HepG2 (cell line): ENCODE measurements at regions not wholly inside any gene's neighbourhood (a gene's known extent, or its start where the extent isn't known, plus 50 kb on each side); places are given as distances from the start of the nearest gene placed in this dataset.

Experiments used
- ATAC-seq: fragments of 200-7000 bp; cut with Tn5 transposase; 3 replicates; pipeline ENCODE4 v1.9.1; 2020; ENCODE audit warnings: mild to moderate bottlenecking, moderate library complexity
- BruUV-seq: library from RNA; stranded (reverse); fragments of 400-500 nt; replicated peaks from 2 replicates; lab custom pipeline; 2021; lab: Mats Ljungman, UMichigan
- CTCF ChIA-PET: fragments of 300-600 bp; formaldehyde crosslinking; extraction: SDS; loops from one replicate; lab custom pipeline; 2021; ENCODE audit warnings: low total read pairs, inconsistent platforms, low intra/inter-chr PET ratio; lab: Yijun Ruan, JAX
- POLR2A ChIA-PET: fragments of 350-600 bp; sonication (Branson Sonifier 250); formaldehyde crosslinking; loops from one replicate; lab custom pipeline; 2020; ENCODE audit warnings: antibody characterized with exemption, inconsistent platforms; lab: Yijun Ruan, JAX
- DNase-seq: peaks from one replicate; pipeline ENCODE4 v3.0.0-alpha.2; 2015; ENCODE audit warnings: low spot score
- FAIRE-seq: peaks from 3 replicates; lab custom pipeline; 2011; peaks lifted over from hg19 to GRCh38; lab: Jason Lieb, UNC
- H2AFZ ChIP-seq: one replicate; pipeline ENCODE4 v1.6.1; 2011; ENCODE audit warnings: low read length, inconsistent platforms
- H3K27ac ChIP-seq: fragments of 300-600 bp; 3 replicates; pipeline ENCODE4 v1.8.0; 2011; ENCODE audit warnings: mixed run types, mild to moderate bottlenecking, mixed read lengths, low read length, inconsistent platforms; ENCODE audit not compliant: insufficient read depth; ENCODE audit errors: extremely low read length
- H3K27me3 ChIP-seq, 2 experiments: fragments of 200-600 bp in 1 of 2; 2 replicates in 1 of 2; 3 replicates in 1 of 2; pipeline versions ENCODE4 v1.6.0 to v1.8.0; 2011; ENCODE audit warnings: low read length in 2 of 2, mild to moderate bottlenecking in 2 of 2, moderate library complexity in 2 of 2, inconsistent platforms in 1 of 2; ENCODE audit not compliant: insufficient read depth in 2 of 2, control insufficient read depth in 1 of 2
- H3K36me3 ChIP-seq, 2 experiments: fragments of 200-600 bp in 1 of 2; replicated peaks in 1 of 2; 2 replicates in 1 of 2; 3 replicates in 1 of 2; pipeline versions ENCODE4 v1.5.1 to v1.8.0; 2011; ENCODE audit warnings: low read length in 2 of 2, inconsistent platforms in 1 of 2; ENCODE audit not compliant: insufficient read depth in 2 of 2, control insufficient read depth in 1 of 2
- H3K4me1 ChIP-seq: 2 replicates; pipeline ENCODE4 v1.5.1; 2012; ENCODE audit warnings: low read length, inconsistent platforms; ENCODE audit not compliant: insufficient read depth
- H3K4me2 ChIP-seq: 2 replicates; pipeline ENCODE4 v1.6.0; 2011; ENCODE audit warnings: low read depth, low read length, inconsistent platforms
- H3K4me3 ChIP-seq, 3 experiments: fragments of 200-600 bp in 1 of 3; sonication (generic), shearing (Covaris generic) in 1 of 3; replicated peaks in 1 of 3; 2 replicates each; pipeline ENCODE4 v1.5.1; 2011 to 2016; ENCODE audit warnings: low read length in 3 of 3, inconsistent platforms in 2 of 3, low read depth in 2 of 3, mild to moderate bottlenecking in 2 of 3, control low read depth in 1 of 3, mixed read lengths in 1 of 3; ENCODE audit not compliant: insufficient read depth in 1 of 3
- H3K79me2 ChIP-seq: one replicate; pipeline ENCODE4 v1.6.1; 2011; ENCODE audit warnings: low read length, inconsistent platforms; ENCODE audit not compliant: insufficient read depth
- H3K9ac ChIP-seq: 2 replicates; pipeline ENCODE4 v1.6.0; 2011; ENCODE audit warnings: mild to moderate bottlenecking, low read depth, low read length, inconsistent platforms; ENCODE audit not compliant: insufficient read depth
- H3K9me3 ChIP-seq: 2 replicates; pipeline ENCODE4 v1.5.1; 2012; ENCODE audit warnings: mild to moderate bottlenecking, low read length
- H4K20me1 ChIP-seq: 2 replicates; pipeline ENCODE4 v1.6.0; 2011; ENCODE audit warnings: inconsistent platforms, mild to moderate bottlenecking, low read length, moderate library complexity; ENCODE audit not compliant: insufficient read depth
- CCDC6 ChIP-seq: sonication (generic); formaldehyde crosslinking; IDR thresholded peaks from 2 replicates; pipeline ENCODE4 v1.8.1; 2022; ENCODE audit warnings: mild to moderate bottlenecking, missing genetic modification reagents, moderate library complexity
- CHD2 ChIP-seq: IDR thresholded peaks from 2 replicates; pipeline ENCODE4 v1.6.1; 2011; ENCODE audit warnings: low read depth, low read length, improper control_type of control experiment
- ELF3 ChIP-seq: IDR thresholded peaks from 2 replicates; pipeline ENCODE4 v1.6.1; 2016; ENCODE audit warnings: missing genetic modification reagents, missing compliant biosample characterization
- MBD4 ChIP-seq: IDR thresholded peaks from 2 replicates; pipeline ENCODE4 v1.6.1; 2012; ENCODE audit warnings: low read length, inconsistent platforms, borderline replicate concordance
- MED1 ChIP-seq: sonication (generic); formaldehyde crosslinking; IDR thresholded peaks from 2 replicates; pipeline ENCODE4 v1.4.0; 2020; ENCODE audit warnings: missing genetic modification reagents
- SMARCE1 ChIP-seq: fragments of 450-650 bp; IDR thresholded peaks from 2 replicates; pipeline ENCODE4 v1.6.1; 2017; ENCODE audit warnings: borderline replicate concordance
- THRA ChIP-seq: sonication (generic); formaldehyde crosslinking; IDR thresholded peaks from 2 replicates; pipeline ENCODE4 v1.4.0; 2020; ENCODE audit warnings: missing genetic modification reagents, borderline replicate concordance
- ZNF414 ChIP-seq: sonication (generic); formaldehyde crosslinking; IDR thresholded peaks from 2 replicates; pipeline ENCODE4 v1.5.0; 2020; ENCODE audit warnings: missing genetic modification reagents
- ZNF451 ChIP-seq: sonication (generic); formaldehyde crosslinking; IDR thresholded peaks from 2 replicates; pipeline ENCODE4 v1.5.0; 2020; ENCODE audit warnings: mild to moderate bottlenecking, missing genetic modification reagents
- ZNF644 ChIP-seq: IDR thresholded peaks from 2 replicates; pipeline ENCODE4 v1.6.1; 2016; ENCODE audit warnings: low read depth
- WGBS: methylation state at CpG from one replicate; pipeline ENCODE4 v1.1.6; 2017; ENCODE audit warnings: low lambda C conversion rate; 5-methylcytosine and 5-hydroxymethylcytosine counted together
- in situ Hi-C: cut with HindIII; loops from 2 replicates; pipeline ENCODE4 v1.10.0; 2017; ENCODE audit warnings: low pct_unique_long_range_greater_than_20kb; ENCODE audit not compliant: extremely low pct_ligation_motif_present
- intact Hi-C: fragments of 100-400 bp; cut with micrococcal nuclease; formaldehyde crosslinking; loops from one replicate; pipeline ENCODE4 v1.10.0; 2022; ENCODE audit not compliant: unreplicated experiment
- TF ChIP-seq, protein P1 (sequence below): sonication (generic); formaldehyde crosslinking; IDR thresholded peaks from 2 replicates; pipeline ENCODE4 v1.8.0; 2022; ENCODE audit warnings: missing genetic modification reagents, mild to moderate bottlenecking, inconsistent platforms, borderline replicate concordance

DNA sequence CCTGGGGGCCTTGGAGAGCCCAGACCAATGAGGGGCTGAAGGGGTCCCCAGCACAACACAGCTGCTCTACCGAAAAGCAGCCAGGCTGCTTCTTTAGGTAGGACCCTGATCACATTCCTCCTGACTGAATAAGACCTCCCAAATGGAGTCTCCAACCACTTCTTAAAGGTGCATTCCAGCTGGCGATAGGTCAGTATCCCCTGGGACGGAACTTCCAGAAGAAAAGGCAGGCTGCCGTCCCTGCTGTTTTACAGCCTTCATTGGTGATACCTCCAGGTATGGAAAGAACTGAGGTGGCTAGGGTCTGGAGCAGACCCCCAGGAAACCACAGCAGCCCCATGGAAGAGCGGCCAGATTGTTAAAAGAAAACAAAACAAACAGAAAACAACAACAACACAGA is 340.6 kb downstream of the BTG1 start:
- no peak for FAIRE-seq
- Histone ChIP-seq H3K9me3 (no peaks in the 10 kb centered on the region), H2AFZ (no peak overlapping the region), H3K4me3 (no peak overlapping the region), H3K27ac (no peak overlapping the region), H3K9ac (no peak overlapping the region), H4K20me1 (no peaks in the 10 kb centered on the region), H3K79me2 (no peaks in the 10 kb centered on the region), H3K4me2 (no peak overlapping the region), H3K4me1 (no peaks in the 10 kb centered on the region), H3K36me3 (no peaks in the 10 kb centered on the region), H3K27me3 (no peaks in the 10 kb centered on the region; a peak in 1 of 5 replicates)
- intact Hi-C loops: no loop called here
- TF ChIP-seq ZNF644 (CRISPR knock-in tag) (no peak), ZNF414 (CRISPR knock-in tag) (no peak), MED1 (CRISPR knock-in tag) (no peak), ZNF451 (CRISPR knock-in tag) (no peak), CCDC6 (no peak), CHD2 (no peak), ELF3 (no peak), MBD4 (no peak), THRA (CRISPR knock-in tag) (no peak), SMARCE1 (no peak)
- TF ChIP-seq, protein P1, sequence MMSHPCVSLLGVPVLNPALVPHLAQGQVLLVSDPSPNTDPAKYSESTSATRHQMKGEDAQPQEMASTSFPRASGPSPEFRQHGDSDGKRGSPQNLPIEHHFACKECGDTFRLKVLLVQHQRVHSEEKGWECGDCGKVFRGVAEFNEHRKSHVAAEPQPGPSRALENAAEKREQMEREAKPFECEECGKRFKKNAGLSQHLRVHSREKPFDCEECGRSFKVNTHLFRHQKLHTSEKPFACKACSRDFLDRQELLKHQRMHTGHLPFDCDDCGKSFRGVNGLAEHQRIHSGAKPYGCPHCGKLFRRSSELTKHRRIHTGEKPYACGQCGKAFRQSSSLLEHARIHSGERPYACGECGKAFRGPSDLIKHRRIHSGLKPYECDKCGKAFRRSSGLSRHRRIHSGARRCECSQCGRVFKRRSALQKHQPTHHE: no peak
- WGBS: 59% methylated on average over 4 of the region's 5 CpGs
- no peak for DNase-seq
- no peak for ATAC-seq
- no TSS peak for BruUV-seq
- in situ Hi-C loops: no loop called here
- ChIA-PET CTCF (no interaction called here), POLR2A (no interaction called here)
